ENCODE measurements at regions not wholly inside any gene's neighbourhood (a gene's known extent, or its start where the extent isn't known, plus 50 kb on each side); places are given as distances from the start of the nearest gene placed in this dataset.

- Histone ChIP-seq H3K27me3 (no peaks in the 10 kb centered on the region), H3K4me3 (no peak overlapping the region), H3K9me3 (no peaks in the 10 kb centered on the region), H3K4me1 (no peaks in the 10 kb centered on the region), H3K27ac (no peak overlapping the region), H3K36me3 (no peaks in the 10 kb centered on the region)
- ATAC-seq (no peak), DNase-seq (no peak)
- no peak for TF ChIP-seq CTCF (IDR thresholded peaks at IDR 0.05)
- intact Hi-C loops (cut with DNase I): no loop called here
These were observed 857.2 kb upstream of the PHF14 start for GRCh38 chr7:10116511-10116910.

GRCh38 chr7:10117815-10118214, 855.9 kb upstream of the PHF14 start:
- DNase-seq: no peak

GRCh38 chr7:10120936-10121335, 852.7 kb upstream of the PHF14 start:
- no peak for ATAC-seq
- intact Hi-C loops (cut with DNase I): no loop called here
- Histone ChIP-seq H3K36me3 (no peaks in the 10 kb centered on the region), H3K4me1 (no peaks in the 10 kb centered on the region), H3K9me3 (no peaks in the 10 kb centered on the region), H3K27me3 (no peaks in the 10 kb centered on the region), H3K27ac (no peak overlapping the region), H3K4me3 (no peak overlapping the region)
- no peak for DNase-seq
- no peak for TF ChIP-seq CTCF (IDR thresholded peaks at IDR 0.05)

More at GRCh38 chr7:10117815-10118214, 855.9 kb upstream of the PHF14 start:
- Histone ChIP-seq H3K27me3 (no peaks in the 10 kb centered on the region), H3K9me3 (no peaks in the 10 kb centered on the region), H3K4me1 (no peaks in the 10 kb centered on the region), H3K4me3 (no peak overlapping the region), H3K36me3 (no peaks in the 10 kb centered on the region), H3K27ac (no peak overlapping the region)
- no peak for ATAC-seq
- TF ChIP-seq CTCF (IDR thresholded peaks at IDR 0.05): no peak
- intact Hi-C loops (cut with DNase I): no loop called here

- no peaks in the 10 kb centered on the region for H3K27me3 ChIP-seq
- no peak overlapping the region for H3K27ac ChIP-seq
- H3K4me1 ChIP-seq: no peaks in the 10 kb centered on the region
- ATAC-seq (no peak), DNase-seq (peak in 1 of 4 donors; percentile 13)
- no peaks in the 10 kb centered on the region for H3K9me3 ChIP-seq
- TF ChIP-seq CTCF (IDR thresholded peaks at IDR 0.05): no peak
- H3K4me3 ChIP-seq: no peak overlapping the region
- intact Hi-C loops (cut with DNase I): no loop called here
- H3K36me3 ChIP-seq: no peaks in the 10 kb centered on the region
These were observed 852.0 kb upstream of the PHF14 start for GRCh38 chr7:10121631-10122030.

GRCh38 chr7:10122551-10123100, 851.0 kb upstream of the PHF14 start:
- no peak for TF ChIP-seq CTCF (IDR thresholded peaks at IDR 0.05)
- H3K4me1 ChIP-seq: no peaks in the 10 kb centered on the region
- no peaks in the 10 kb centered on the region for H3K27me3 ChIP-seq
- intact Hi-C loops (cut with DNase I): no loop called here
- H3K27ac ChIP-seq: no peak overlapping the region
- no peaks in the 10 kb centered on the region for H3K9me3 ChIP-seq
- peak in 2 of 4 donors; percentile 33 to 36 for DNase-seq
- H3K36me3 ChIP-seq: no peaks in the 10 kb centered on the region
- H3K4me3 ChIP-seq: no peak overlapping the region
- no peak for ATAC-seq

Measured in left lung (tissue), 4 donors.